Coronary artery (tissue), 2 donors: ENCODE measurements at regions not wholly inside any gene's neighbourhood (a gene's known extent, or its start where the extent isn't known, plus 50 kb on each side); places are given as distances from the start of the nearest gene placed in this dataset.

ENCODE experiments used
- DNase-seq: peaks from one replicate; pipeline ENCODE4 v3.0.0-alpha.2; 2017; ENCODE audit warnings: low spot score
- H3K27ac ChIP-seq, 2 donors: fragments of 200-600 bp; sonication (generic); one replicate each; pipeline ENCODE4 v1.5.1; 2016 to 2019
- H3K4me3 ChIP-seq: fragments of 200-600 bp; sonication (generic); 2 replicates; pipeline ENCODE4 v1.5.1; 2016; ENCODE audit warnings: mild to moderate bottlenecking, moderate library complexity
- TF ChIP-seq, protein P1 (sequence below): fragments of 200-600 bp; sonication (generic); IDR thresholded peaks from one replicate; pipeline ENCODE4 v1.5.1; 2019; ENCODE audit warnings: antibody characterized with exemption

DNA sequence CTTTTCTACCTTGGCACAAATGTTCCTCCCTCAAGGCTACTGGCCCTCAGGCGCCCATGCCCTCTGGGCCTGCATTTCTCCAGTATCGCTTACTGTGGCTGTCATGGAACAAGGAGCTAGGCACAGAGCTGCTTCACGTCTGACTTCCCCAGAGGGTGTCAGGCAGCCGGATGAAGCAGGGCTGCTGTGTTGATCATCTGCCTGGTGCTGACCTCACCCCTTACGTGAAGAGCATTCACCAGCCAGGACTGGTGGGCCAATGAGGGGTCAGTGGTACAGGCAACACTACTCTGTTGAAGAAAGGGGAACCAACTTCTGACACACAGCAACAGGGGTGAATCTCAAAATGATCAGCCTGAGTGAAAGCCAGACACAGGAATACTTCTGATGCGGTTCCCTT, 215.5 kb upstream of the GALNT2 start:
- TF ChIP-seq, protein P1, sequence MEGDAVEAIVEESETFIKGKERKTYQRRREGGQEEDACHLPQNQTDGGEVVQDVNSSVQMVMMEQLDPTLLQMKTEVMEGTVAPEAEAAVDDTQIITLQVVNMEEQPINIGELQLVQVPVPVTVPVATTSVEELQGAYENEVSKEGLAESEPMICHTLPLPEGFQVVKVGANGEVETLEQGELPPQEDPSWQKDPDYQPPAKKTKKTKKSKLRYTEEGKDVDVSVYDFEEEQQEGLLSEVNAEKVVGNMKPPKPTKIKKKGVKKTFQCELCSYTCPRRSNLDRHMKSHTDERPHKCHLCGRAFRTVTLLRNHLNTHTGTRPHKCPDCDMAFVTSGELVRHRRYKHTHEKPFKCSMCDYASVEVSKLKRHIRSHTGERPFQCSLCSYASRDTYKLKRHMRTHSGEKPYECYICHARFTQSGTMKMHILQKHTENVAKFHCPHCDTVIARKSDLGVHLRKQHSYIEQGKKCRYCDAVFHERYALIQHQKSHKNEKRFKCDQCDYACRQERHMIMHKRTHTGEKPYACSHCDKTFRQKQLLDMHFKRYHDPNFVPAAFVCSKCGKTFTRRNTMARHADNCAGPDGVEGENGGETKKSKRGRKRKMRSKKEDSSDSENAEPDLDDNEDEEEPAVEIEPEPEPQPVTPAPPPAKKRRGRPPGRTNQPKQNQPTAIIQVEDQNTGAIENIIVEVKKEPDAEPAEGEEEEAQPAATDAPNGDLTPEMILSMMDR = no peak
- DNase-seq = no peak
- no peak overlapping the region for H3K27ac ChIP-seq
- H3K4me3 ChIP-seq = no peak overlapping the region

DNA sequence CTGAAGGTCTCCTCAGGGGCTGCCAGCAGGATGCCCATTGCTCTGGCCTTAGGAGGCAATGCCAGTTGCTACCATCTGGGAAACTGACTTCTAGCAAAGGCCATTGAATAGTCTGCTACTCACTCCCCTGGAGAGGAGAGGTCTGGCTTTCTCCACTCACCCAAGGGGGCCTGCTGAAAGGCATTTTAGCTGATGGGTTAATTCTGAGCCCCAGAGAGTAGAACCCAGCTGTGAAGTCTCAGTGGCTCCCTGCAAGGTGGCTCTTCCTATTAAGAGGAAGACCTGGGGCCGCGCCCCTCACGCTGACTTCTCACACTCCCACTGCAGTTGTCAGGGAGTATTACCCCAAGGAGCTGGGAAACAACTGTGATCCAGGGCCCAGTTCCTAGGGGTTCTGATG, 213.3 kb upstream of the GALNT2 start:
- TF ChIP-seq, protein P1 = no peak
- Histone ChIP-seq H3K27ac (no peak overlapping the region), H3K4me3 (no peak overlapping the region)
- DNase-seq = no peak

DNA sequence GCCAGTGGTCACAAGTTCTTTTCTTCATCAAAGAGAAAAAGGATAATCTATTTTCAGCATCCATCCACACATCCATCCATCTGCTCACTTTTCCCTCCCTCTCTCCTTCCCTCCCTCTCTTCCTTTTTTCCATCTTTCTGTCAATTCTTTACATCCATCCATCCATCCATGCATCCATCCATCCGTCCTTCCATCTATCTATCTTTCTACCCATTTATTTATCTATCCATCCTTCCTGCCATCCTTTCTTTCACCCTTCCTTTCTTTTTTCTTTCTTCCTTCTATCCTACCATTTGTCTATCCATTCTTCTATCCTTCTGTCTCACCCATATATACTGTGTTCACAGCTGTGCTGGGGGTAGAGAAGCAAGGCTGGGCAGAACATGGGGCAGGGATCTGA, 212.4 kb upstream of the GALNT2 start:
- Histone ChIP-seq H3K27ac (no peak overlapping the region), H3K4me3 (no peak overlapping the region)
- DNase-seq = no peak
- TF ChIP-seq, protein P1 = no peak

DNA sequence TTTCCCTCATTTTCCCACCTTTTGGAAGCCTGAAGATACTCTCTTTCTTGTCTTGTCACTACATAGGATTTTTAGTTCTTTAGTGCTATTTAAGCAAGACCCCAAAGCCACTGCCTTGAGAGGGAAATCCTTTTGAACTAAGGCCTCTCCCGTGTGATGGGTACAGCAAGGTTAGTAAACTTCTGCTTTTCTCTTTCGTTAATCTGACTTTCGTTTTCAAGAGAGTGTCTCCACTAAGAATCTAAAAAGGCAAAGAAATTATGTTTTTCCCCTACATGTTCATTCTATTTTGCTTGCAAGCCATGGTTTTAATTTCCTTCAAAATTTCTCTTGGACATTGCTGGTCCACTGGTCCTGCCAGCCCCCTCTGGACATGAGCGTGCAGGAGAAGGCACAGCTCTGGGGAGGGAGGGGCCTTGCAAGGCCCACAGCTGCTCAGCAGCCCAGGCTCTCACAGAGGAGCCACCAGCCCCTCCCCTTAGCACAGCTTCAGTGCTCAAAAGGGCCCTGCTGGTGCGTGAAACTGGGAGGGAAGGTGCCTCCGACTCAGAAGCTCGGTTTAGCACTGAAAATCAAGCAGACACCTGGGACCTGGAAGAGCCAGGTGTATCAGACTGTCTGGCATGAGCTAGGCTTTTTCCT, 210.9 kb upstream of the GALNT2 start:
- no peak for DNase-seq
- TF ChIP-seq, protein P1 = no peak
- H3K27ac ChIP-seq = no peak overlapping the region
- no peak overlapping the region for H3K4me3 ChIP-seq

DNA sequence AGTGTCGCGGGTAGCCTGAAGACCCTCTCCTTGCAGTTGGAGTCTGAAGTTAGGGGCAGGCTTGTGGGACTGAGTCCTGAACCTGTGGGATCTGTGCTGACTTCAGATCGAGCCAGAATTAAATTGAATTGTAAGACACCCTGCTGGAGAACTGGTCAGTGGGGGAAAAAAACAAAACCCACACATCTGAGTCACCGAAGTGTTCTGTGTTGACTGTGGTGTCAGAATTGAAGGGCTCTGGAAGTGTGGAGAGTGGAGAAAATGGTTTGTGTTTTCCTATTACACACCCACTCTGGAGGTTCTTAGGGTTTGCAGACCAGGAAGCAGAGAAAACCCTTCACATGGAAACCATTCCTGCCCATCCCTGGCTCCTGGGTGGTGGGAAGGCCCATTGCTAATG, 209.5 kb upstream of the GALNT2 start:
- DNase-seq = no peak
- Histone ChIP-seq H3K27ac (no peak overlapping the region), H3K4me3 (no peak overlapping the region)
- TF ChIP-seq, protein P1 = no peak

DNA sequence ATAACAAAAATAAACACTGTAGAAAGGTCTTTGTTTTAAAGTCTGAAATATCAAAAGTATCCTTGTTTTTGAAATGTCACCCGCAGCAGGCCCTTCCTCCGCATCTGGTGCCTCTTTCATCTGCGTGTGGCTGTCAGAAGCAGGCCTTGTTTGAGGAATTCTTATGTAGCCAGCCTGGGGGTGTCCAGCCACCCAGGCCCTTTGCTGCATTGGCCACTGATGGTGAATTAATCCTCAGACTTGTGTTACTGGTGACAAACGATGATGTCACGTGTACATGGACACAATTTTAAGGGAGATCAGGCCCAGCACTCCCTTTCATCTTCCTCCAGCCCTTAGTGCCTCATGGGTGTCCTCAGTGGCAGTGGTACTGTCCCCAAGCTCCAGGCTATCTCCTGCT, 208.0 kb upstream of the GALNT2 start:
- no peak for DNase-seq
- no peak overlapping the region for H3K4me3 ChIP-seq
- TF ChIP-seq, protein P1 = no peak
- no peak overlapping the region for H3K27ac ChIP-seq

DNA sequence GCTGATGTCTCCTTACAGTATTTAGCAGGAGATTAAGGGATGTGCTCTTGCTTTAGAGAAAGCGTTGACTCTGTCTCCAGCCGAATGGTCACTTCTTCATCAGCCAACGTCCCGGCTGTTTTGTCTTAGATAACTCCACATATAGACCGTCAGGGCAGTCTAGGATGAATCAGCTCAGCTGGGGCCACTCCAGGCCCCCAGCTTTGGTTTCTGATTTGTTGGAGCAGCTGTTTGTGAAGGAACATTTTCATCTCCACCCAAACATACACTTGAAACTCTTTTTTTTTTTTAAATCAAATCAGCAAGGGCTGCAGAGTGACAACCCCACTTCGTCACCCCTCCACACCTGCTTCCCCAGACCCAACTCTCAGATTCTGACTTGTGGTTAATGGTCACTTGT, 206.1 kb upstream of the GALNT2 start:
- no peak overlapping the region for H3K27ac ChIP-seq
- TF ChIP-seq, protein P1 = no peak
- H3K4me3 ChIP-seq = no peak overlapping the region
- DNase-seq = no peak
